ENCODE measurements at regions not wholly inside any gene's neighbourhood (a gene's known extent, or its start where the extent isn't known, plus 50 kb on each side); places are given as distances from the start of the nearest gene placed in this dataset.
"Not testable (repeated sequence)": the region's sequence is repeated elsewhere in the genome, so short reads cannot be mapped to it uniquely, and the experiment has no call there.

DNA sequence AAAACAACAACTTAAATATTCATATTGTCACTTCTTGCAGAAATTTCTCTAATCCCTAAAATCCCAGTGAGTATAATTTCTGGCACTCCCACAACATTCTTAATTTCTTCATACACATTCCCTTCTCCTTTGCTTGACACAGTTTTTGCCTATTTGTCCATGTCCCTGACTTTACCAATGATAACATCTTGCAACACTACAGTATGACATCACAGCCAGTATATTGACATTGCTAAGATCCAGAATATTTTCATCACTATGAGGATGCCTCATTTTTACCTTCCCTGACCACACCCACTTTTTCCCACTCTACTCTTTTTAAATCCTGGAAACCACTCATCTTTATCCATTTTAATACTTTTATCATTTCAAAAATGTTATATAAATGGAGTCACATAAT lies 292.3 kb upstream of the GK2 start:
- H3K36me3 ChIP-seq (replicated peaks; ENCODE audit: insufficient read depth, low read depth), result no peaks in the 10 kb centered on the region
- no peak overlapping the region for H2AFZ ChIP-seq
- no peak overlapping the region for H3K27ac ChIP-seq
- no peaks in the 10 kb centered on the region for H3K9me3 ChIP-seq (ENCODE audit: low read depth)
- H3K27me3 ChIP-seq, result no peaks in the 10 kb centered on the region
- no peaks in the 10 kb centered on the region for H4K20me1 ChIP-seq (ENCODE audit: insufficient read depth, poor library complexity, severe bottlenecking)
- no peak overlapping the region for H3K4me3 ChIP-seq
- no peaks in the 10 kb centered on the region for H3K4me1 ChIP-seq (ENCODE audit: insufficient read depth)
- no peak for DNase-seq (ENCODE audit: low spot score)
- H3K4me2 ChIP-seq, result no peak overlapping the region
- no peaks in the 10 kb centered on the region for H3K9me2 ChIP-seq (replicated peaks; ENCODE audit: insufficient read depth)
- TF ChIP-seq, protein P1, sequence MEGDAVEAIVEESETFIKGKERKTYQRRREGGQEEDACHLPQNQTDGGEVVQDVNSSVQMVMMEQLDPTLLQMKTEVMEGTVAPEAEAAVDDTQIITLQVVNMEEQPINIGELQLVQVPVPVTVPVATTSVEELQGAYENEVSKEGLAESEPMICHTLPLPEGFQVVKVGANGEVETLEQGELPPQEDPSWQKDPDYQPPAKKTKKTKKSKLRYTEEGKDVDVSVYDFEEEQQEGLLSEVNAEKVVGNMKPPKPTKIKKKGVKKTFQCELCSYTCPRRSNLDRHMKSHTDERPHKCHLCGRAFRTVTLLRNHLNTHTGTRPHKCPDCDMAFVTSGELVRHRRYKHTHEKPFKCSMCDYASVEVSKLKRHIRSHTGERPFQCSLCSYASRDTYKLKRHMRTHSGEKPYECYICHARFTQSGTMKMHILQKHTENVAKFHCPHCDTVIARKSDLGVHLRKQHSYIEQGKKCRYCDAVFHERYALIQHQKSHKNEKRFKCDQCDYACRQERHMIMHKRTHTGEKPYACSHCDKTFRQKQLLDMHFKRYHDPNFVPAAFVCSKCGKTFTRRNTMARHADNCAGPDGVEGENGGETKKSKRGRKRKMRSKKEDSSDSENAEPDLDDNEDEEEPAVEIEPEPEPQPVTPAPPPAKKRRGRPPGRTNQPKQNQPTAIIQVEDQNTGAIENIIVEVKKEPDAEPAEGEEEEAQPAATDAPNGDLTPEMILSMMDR (IDR thresholded peaks at IDR 0.05; ENCODE audit: poor library complexity), result no peak
- TF ChIP-seq EZH2phosphoT487 (IDR thresholded peaks at IDR 0.05; ENCODE audit: low read depth, severe bottlenecking, unreplicated experiment) (no peak), EZH2 (IDR thresholded peaks at IDR 0.05; ENCODE audit: borderline replicate concordance) (no peak)
- H3K79me2 ChIP-seq, result no peaks in the 10 kb centered on the region

DNA sequence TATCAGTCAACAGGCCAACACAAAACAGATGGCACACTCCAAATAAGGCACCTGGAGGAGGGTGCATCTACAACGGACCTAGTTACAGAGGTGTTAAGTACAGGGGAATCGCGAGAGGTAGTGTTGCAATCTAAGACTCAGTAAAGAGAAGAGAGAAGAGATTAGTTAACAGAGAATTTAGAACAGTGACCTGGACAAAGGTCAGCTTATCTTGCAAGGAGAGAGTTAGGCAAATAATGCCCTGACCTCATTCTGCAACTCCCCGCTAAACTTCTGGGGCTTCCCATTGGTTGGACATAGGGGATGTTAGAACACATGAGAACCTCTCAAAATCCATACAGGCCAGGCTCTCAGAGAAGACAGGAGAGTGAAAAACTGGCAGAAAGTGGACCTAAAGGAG lies 289.4 kb upstream of the GK2 start:
- H3K9me2 ChIP-seq (replicated peaks; ENCODE audit: insufficient read depth), result no peaks in the 10 kb centered on the region
- 53% methylated on average over 4 of the region's 4 CpGs for WGBS (ENCODE audit: low lambda C conversion rate, missing lambda C conversion rate)
- H3K4me3 ChIP-seq, result no peak overlapping the region
- H3K27me3 ChIP-seq, result no peaks in the 10 kb centered on the region
- H2AFZ ChIP-seq, result no peak overlapping the region
- H3K9me3 ChIP-seq (ENCODE audit: low read depth), result peaks cover 8% of the 10 kb centered on the region
- no peak overlapping the region for H3K27ac ChIP-seq
- DNase-seq (ENCODE audit: low spot score), result no peak
- no peaks in the 10 kb centered on the region for H3K36me3 ChIP-seq (replicated peaks; ENCODE audit: insufficient read depth, low read depth)
- H4K20me1 ChIP-seq (ENCODE audit: insufficient read depth, poor library complexity, severe bottlenecking), result no peaks in the 10 kb centered on the region
- H3K4me1 ChIP-seq (ENCODE audit: insufficient read depth), result no peaks in the 10 kb centered on the region
- no peak overlapping the region for H3K4me2 ChIP-seq
- no peaks in the 10 kb centered on the region for H3K79me2 ChIP-seq
- no peak for TF ChIP-seq EZH2 (IDR thresholded peaks at IDR 0.05; ENCODE audit: borderline replicate concordance)
- TF ChIP-seq, protein P1 (IDR thresholded peaks at IDR 0.05; ENCODE audit: poor library complexity), result no peak

DNA sequence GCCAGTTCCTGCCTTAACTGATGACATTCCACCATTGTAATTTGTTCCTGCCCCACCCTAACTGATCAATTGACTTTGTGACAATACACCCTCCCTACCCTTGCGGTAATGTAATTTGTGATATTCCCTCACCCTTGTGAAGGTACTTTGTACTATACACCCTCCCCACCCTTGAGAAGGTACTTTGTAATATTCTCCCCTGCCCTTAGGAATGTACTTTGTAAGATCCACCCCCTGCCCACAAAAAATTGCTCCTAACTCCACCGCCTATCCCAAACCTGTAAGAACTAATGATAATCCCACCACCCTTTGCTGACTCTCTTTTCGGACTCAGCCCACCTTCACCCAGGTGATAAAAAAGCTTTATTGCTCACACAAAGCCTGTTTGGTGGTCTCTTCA lies 288.5 kb upstream of the GK2 start:
- not testable (repeated sequence) for H3K4me3 ChIP-seq; H3K27me3 ChIP-seq; H2AFZ ChIP-seq; H3K9me2 ChIP-seq (replicated peaks; ENCODE audit: insufficient read depth); H3K9me3 ChIP-seq (ENCODE audit: low read depth); H4K20me1 ChIP-seq (ENCODE audit: insufficient read depth, poor library complexity, severe bottlenecking); H3K27ac ChIP-seq; H3K4me1 ChIP-seq (ENCODE audit: insufficient read depth); H3K36me3 ChIP-seq (replicated peaks; ENCODE audit: insufficient read depth, low read depth); DNase-seq (ENCODE audit: low spot score); H3K4me2 ChIP-seq; H3K79me2 ChIP-seq
- whole genome bisulfite sequencing (ENCODE audit: low lambda C conversion rate, missing lambda C conversion rate), result 100% methylated on average over 3 of the region's 3 CpGs

DNA sequence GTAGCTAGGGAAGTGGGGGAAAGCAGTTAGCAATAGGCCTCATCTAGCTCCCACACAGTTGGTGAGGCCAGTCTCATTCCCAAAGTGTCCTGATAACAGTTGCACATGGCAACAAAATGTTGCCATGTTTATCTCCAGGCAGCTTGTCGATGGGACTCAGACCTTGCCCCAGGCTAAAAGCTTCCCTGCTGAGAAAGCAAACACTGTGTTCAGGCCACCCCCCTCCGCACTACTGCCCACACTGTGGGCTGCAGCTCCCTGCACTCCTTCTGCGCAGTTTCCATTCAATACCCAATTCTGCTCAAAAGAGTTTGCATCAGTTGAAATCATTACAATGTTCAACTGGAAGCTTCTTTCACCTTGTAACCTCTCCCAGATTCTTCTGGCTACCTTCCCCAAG lies 287.8 kb upstream of the GK2 start:
- no peak for DNase-seq (ENCODE audit: low spot score)
- Histone ChIP-seq H3K27me3 (no peaks in the 10 kb centered on the region), H3K36me3 (replicated peaks; ENCODE audit: insufficient read depth, low read depth) (no peaks in the 10 kb centered on the region), H3K4me2 (no peak overlapping the region), H3K27ac (no peak overlapping the region), H3K79me2 (no peaks in the 10 kb centered on the region), H3K9me2 (replicated peaks; ENCODE audit: insufficient read depth) (no peaks in the 10 kb centered on the region), H2AFZ (no peak overlapping the region), H4K20me1 (ENCODE audit: insufficient read depth, poor library complexity, severe bottlenecking) (no peaks in the 10 kb centered on the region), H3K4me1 (ENCODE audit: insufficient read depth) (no peaks in the 10 kb centered on the region), H3K9me3 (ENCODE audit: low read depth) (peaks cover 8% of the 10 kb centered on the region), H3K4me3 (no peak overlapping the region)
- TF ChIP-seq EZH2phosphoT487 (IDR thresholded peaks at IDR 0.05; ENCODE audit: low read depth, severe bottlenecking, unreplicated experiment) (no peak), EZH2 (IDR thresholded peaks at IDR 0.05; ENCODE audit: borderline replicate concordance) (no peak)
- TF ChIP-seq, protein P1 (IDR thresholded peaks at IDR 0.05; ENCODE audit: poor library complexity), result no peak
- 80% methylated on average over 3 of the region's 3 CpGs for WGBS (ENCODE audit: low lambda C conversion rate, missing lambda C conversion rate)

Data from hepatocyte (in vitro differentiated cells).